ENCODE measurements at regions not wholly inside any gene's neighbourhood (a gene's known extent, or its start where the extent isn't known, plus 50 kb on each side); places are given as distances from the start of the nearest gene placed in this dataset.

DNA sequence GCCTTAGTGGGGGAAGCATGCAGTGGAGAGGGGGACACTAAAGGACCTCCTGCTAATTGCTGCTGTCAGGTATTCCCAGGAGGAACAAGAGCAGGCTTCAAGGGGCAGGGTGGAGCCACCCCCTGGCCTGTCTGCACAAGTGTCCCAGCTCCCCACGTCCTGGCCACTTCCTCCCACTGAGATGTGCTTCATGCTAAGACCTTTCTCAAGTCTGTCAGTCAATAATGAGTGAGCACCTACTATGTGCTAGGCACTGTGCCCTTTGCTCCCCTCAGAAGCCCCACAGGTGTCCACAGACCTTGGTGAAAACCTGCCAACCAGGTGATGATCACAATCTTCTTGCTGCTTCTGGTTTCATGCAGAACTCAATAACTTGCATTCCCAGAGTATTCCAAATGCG is 147.9 kb downstream of the UNC5CL start:
- TF ChIP-seq CTCF (conservative IDR thresholded peaks at IDR 0.05) (no peak), EZH2 (IDR thresholded peaks at IDR 0.05; ENCODE audit: low read depth) (no peak)

Data from PC-9 (cell line).